DOHH2 (cell line): ENCODE measurements at regions not wholly inside any gene's neighbourhood (a gene's known extent, or its start where the extent isn't known, plus 50 kb on each side); places are given as distances from the start of the nearest gene placed in this dataset.

Experiments
- CTCF ChIP-seq: fragments of 200-600 bp; sonication (generic); IDR thresholded peaks from one replicate; pipeline ENCODE4 v1.5.1; 2014; ENCODE audit warnings: antibody characterized with exemption, mild to moderate bottlenecking, low read depth, low read length; ENCODE audit not compliant: poor library complexity, severe bottlenecking
- EZH2phosphoT487 ChIP-seq: fragments of 200-600 bp; sonication (generic); IDR thresholded peaks from 2 replicates; pipeline ENCODE4 v1.6.1; 2017; ENCODE audit warnings: borderline replicate concordance, mild to moderate bottlenecking, antibody characterized with exemption, low read length, moderate library complexity, mixed read lengths

GRCh38 chr3:40768046-40768445 is 243.3 kb downstream of the ZNF621 start:
- TF ChIP-seq CTCF: no peak
- TF ChIP-seq EZH2phosphoT487: no peak
